Stimulated activated effector memory CD8-positive, alpha-beta T cell treated with anti-CD3 and anti-CD28 coated beads, Interleukin-12 subunit alpha, Interleukin-12 subunit beta, amount 100 ng/mL, for 72 hours (primary cell): ENCODE measurements at regions not wholly inside any gene's neighbourhood (a gene's known extent, or its start where the extent isn't known, plus 50 kb on each side); places are given as distances from the start of the nearest gene placed in this dataset.

Experiments used
- ATAC-seq: fragments of 150-1000 bp; cut with Tn5 transposase; 2 replicates; pipeline ENCODE4 v1.10.0; 2021
- DNase-seq, 2 donors: peaks; one replicate each; pipeline ENCODE4 v3.0.0; 2021 to 2022; ENCODE audit warnings: low spot score in 2 of 2
- H3K27ac Mint-ChIP-seq: one replicate; pipeline ENCODE4 v1.8.0; 2022; ENCODE audit warnings: mild to moderate bottlenecking, mixed read lengths
- H3K36me3 Mint-ChIP-seq: one replicate; pipeline ENCODE4 v1.8.0; 2022; ENCODE audit warnings: mild to moderate bottlenecking, mixed read lengths
- H3K4me1 Mint-ChIP-seq: one replicate; pipeline ENCODE4 v1.8.0; 2022; ENCODE audit warnings: mixed read lengths
- H3K4me3 Mint-ChIP-seq: one replicate; pipeline ENCODE4 v1.8.0; 2022; ENCODE audit warnings: mild to moderate bottlenecking, mixed read lengths
- H3K9me3 Mint-ChIP-seq: one replicate; pipeline ENCODE4 v1.8.0; 2022; ENCODE audit warnings: mixed read lengths

GRCh38 chr14:58796242-58797009, 158.7 kb downstream of the DACT1 start:
- Mint-ChIP-seq H3K27ac (no peak overlapping the region), H3K4me3 (no peak overlapping the region), H3K36me3 (no peaks in the 10 kb centered on the region), H3K4me1 (no peaks in the 10 kb centered on the region), H3K9me3 (peaks cover 2% of the 10 kb centered on the region)
- no peak for ATAC-seq
- DNase-seq = no peak

- no peak overlapping the region for H3K4me3 Mint-ChIP-seq
- H3K36me3 Mint-ChIP-seq = no peaks in the 10 kb centered on the region
- DNase-seq = no peak
- H3K4me1 Mint-ChIP-seq = no peaks in the 10 kb centered on the region
- H3K27ac Mint-ChIP-seq = no peak overlapping the region
- H3K9me3 Mint-ChIP-seq = peaks cover 2% of the 10 kb centered on the region
- ATAC-seq = no peak
These were observed 159.3 kb downstream of the DACT1 start for GRCh38 chr14:58797010-58797429.

GRCh38 chr14:58798173-58798572, 160.4 kb downstream of the DACT1 start:
- Mint-ChIP-seq H3K4me1 (no peaks in the 10 kb centered on the region), H3K27ac (no peak overlapping the region), H3K36me3 (no peaks in the 10 kb centered on the region), H3K4me3 (no peak overlapping the region), H3K9me3 (peaks cover 5% of the 10 kb centered on the region)
- no peak for DNase-seq
- ATAC-seq = no peak

- DNase-seq (no peak), ATAC-seq (no peak)
- Mint-ChIP-seq H3K4me3 (no peak overlapping the region), H3K9me3 (peaks cover 5% of the 10 kb centered on the region), H3K27ac (no peak overlapping the region), H3K4me1 (no peaks in the 10 kb centered on the region), H3K36me3 (no peaks in the 10 kb centered on the region)
These were observed 163.3 kb downstream of the DACT1 start for GRCh38 chr14:58801086-58801485.

GRCh38 chr14:58805057-58805456, 167.3 kb downstream of the DACT1 start:
- Mint-ChIP-seq H3K4me3 (no peak overlapping the region), H3K4me1 (no peaks in the 10 kb centered on the region), H3K9me3 (peaks cover 5% of the 10 kb centered on the region), H3K36me3 (no peaks in the 10 kb centered on the region), H3K27ac (no peak overlapping the region)
- DNase-seq (no peak), ATAC-seq (no peak)

GRCh38 chr14:58805605-58806409, 168.0 kb downstream of the DACT1 start:
- Mint-ChIP-seq H3K36me3 (no peaks in the 10 kb centered on the region), H3K9me3 (peaks cover 3% of the 10 kb centered on the region), H3K27ac (no peak overlapping the region), H3K4me3 (no peak overlapping the region), H3K4me1 (no peaks in the 10 kb centered on the region)
- DNase-seq (no peak), ATAC-seq (no peak)

- Mint-ChIP-seq H3K9me3 (peaks cover 3% of the 10 kb centered on the region), H3K4me1 (no peaks in the 10 kb centered on the region), H3K4me3 (no peak overlapping the region), H3K27ac (no peak overlapping the region), H3K36me3 (no peaks in the 10 kb centered on the region)
- DNase-seq (no peak), ATAC-seq (no peak)
These were observed 169.4 kb downstream of the DACT1 start for GRCh38 chr14:58807191-58807590.

- Mint-ChIP-seq H3K4me1 (no peaks in the 10 kb centered on the region), H3K27ac (no peak overlapping the region), H3K9me3 (no peaks in the 10 kb centered on the region), H3K36me3 (no peaks in the 10 kb centered on the region), H3K4me3 (no peak overlapping the region)
- DNase-seq (no peak), ATAC-seq (no peak)
These were observed 171.1 kb downstream of the DACT1 start for GRCh38 chr14:58808828-58809227.

GRCh38 chr14:58809520-58809919, 171.8 kb downstream of the DACT1 start:
- no peaks in the 10 kb centered on the region for H3K4me1 Mint-ChIP-seq
- no peak for DNase-seq
- H3K9me3 Mint-ChIP-seq = no peaks in the 10 kb centered on the region
- H3K36me3 Mint-ChIP-seq = no peaks in the 10 kb centered on the region
- H3K4me3 Mint-ChIP-seq = no peak overlapping the region
- no peak for ATAC-seq
- no peak overlapping the region for H3K27ac Mint-ChIP-seq

GRCh38 chr14:58812050-58812910, 174.5 kb downstream of the DACT1 start:
- no peaks in the 10 kb centered on the region for H3K4me1 Mint-ChIP-seq
- ATAC-seq (no peak), DNase-seq (no peak)
- no peak overlapping the region for H3K4me3 Mint-ChIP-seq
- H3K9me3 Mint-ChIP-seq = no peaks in the 10 kb centered on the region
- H3K36me3 Mint-ChIP-seq = no peaks in the 10 kb centered on the region
- H3K27ac Mint-ChIP-seq = no peak overlapping the region

GRCh38 chr14:58813745-58814144, 176.0 kb downstream of the DACT1 start:
- Mint-ChIP-seq H3K4me1 (no peaks in the 10 kb centered on the region), H3K36me3 (no peaks in the 10 kb centered on the region), H3K4me3 (no peak overlapping the region), H3K9me3 (no peaks in the 10 kb centered on the region), H3K27ac (no peak overlapping the region)
- DNase-seq (no peak), ATAC-seq (no peak)

- no peak for ATAC-seq
- Mint-ChIP-seq H3K9me3 (no peaks in the 10 kb centered on the region), H3K4me1 (no peaks in the 10 kb centered on the region), H3K36me3 (no peaks in the 10 kb centered on the region), H3K27ac (no peak overlapping the region), H3K4me3 (no peak overlapping the region)
- no peak for DNase-seq
These were observed 176.7 kb downstream of the DACT1 start for GRCh38 chr14:58814466-58814865.

- H3K4me3 Mint-ChIP-seq = no peak overlapping the region
- no peak overlapping the region for H3K27ac Mint-ChIP-seq
- no peaks in the 10 kb centered on the region for H3K36me3 Mint-ChIP-seq
- ATAC-seq (no peak), DNase-seq (no peak)
- H3K4me1 Mint-ChIP-seq = no peaks in the 10 kb centered on the region
- no peaks in the 10 kb centered on the region for H3K9me3 Mint-ChIP-seq
These were observed 177.5 kb downstream of the DACT1 start for GRCh38 chr14:58815161-58815701.

- Mint-ChIP-seq H3K36me3 (no peaks in the 10 kb centered on the region), H3K4me1 (no peaks in the 10 kb centered on the region), H3K27ac (no peak overlapping the region), H3K9me3 (no peaks in the 10 kb centered on the region), H3K4me3 (no peak overlapping the region)
- DNase-seq = no peak
- ATAC-seq = no peak
These were observed 178.0 kb downstream of the DACT1 start for GRCh38 chr14:58815794-58816193.

- Mint-ChIP-seq H3K4me3 (no peak overlapping the region), H3K36me3 (no peaks in the 10 kb centered on the region), H3K4me1 (no peaks in the 10 kb centered on the region), H3K9me3 (no peaks in the 10 kb centered on the region), H3K27ac (no peak overlapping the region)
- no peak for DNase-seq
- no peak for ATAC-seq
These were observed 178.8 kb downstream of the DACT1 start for GRCh38 chr14:58816416-58817115.
